Astrocyte (in vitro differentiated cells and primary cell): ENCODE measurements at regions not wholly inside any gene's neighbourhood (a gene's known extent, or its start where the extent isn't known, plus 50 kb on each side); places are given as distances from the start of the nearest gene placed in this dataset.

Experiments
- DNase-seq: peaks from one replicate; pipeline ENCODE4 v3.0.0-alpha.2; 2010; ENCODE audit warnings: low read depth
- FAIRE-seq: peaks from 2 replicates; lab custom pipeline; 2011; peaks lifted over from hg19 to GRCh38; lab: Jason Lieb, UNC
- H2AFZ ChIP-seq: 2 replicates; pipeline ENCODE4 v1.6.0; 2012; ENCODE audit warnings: low read depth, low read length, inconsistent platforms
- H3K27ac ChIP-seq: 2 replicates; pipeline ENCODE4 v1.5.1; 2011; ENCODE audit warnings: low read depth, low read length, inconsistent platforms
- H3K27me3 ChIP-seq: 2 replicates; pipeline ENCODE4 v1.6.0; 2011; ENCODE audit warnings: low read length, inconsistent platforms; ENCODE audit not compliant: insufficient read depth
- H3K36me3 ChIP-seq: 2 replicates; pipeline ENCODE4 v1.5.1; 2011; ENCODE audit warnings: low read length, inconsistent platforms; ENCODE audit not compliant: insufficient read depth
- H3K4me1 ChIP-seq: 2 replicates; pipeline ENCODE4 v1.5.1; 2011; ENCODE audit warnings: low read length, inconsistent platforms; ENCODE audit not compliant: insufficient read depth
- H3K4me2 ChIP-seq: 2 replicates; pipeline ENCODE4 v1.6.0; 2012; ENCODE audit warnings: low read length, inconsistent platforms
- H3K4me3 ChIP-seq: 2 replicates; pipeline ENCODE4 v1.5.1; 2011; ENCODE audit warnings: low read depth, mild to moderate bottlenecking, low read length, inconsistent platforms; ENCODE audit not compliant: insufficient read depth
- H3K79me2 ChIP-seq: 2 replicates; pipeline ENCODE4 v1.6.0; 2012; ENCODE audit warnings: mild to moderate bottlenecking, low read length, inconsistent platforms; ENCODE audit not compliant: insufficient read depth
- H3K9ac ChIP-seq: 2 replicates; pipeline ENCODE4 v1.6.0; 2012; ENCODE audit warnings: mild to moderate bottlenecking, low read length, inconsistent platforms
- H3K9me3 ChIP-seq: 2 replicates; pipeline ENCODE4 v1.5.1; 2012; ENCODE audit warnings: low read depth, mild to moderate bottlenecking, low read length, inconsistent platforms; ENCODE audit not compliant: insufficient read depth
- H4K20me1 ChIP-seq: 2 replicates; pipeline ENCODE4 v1.6.0; 2012; ENCODE audit warnings: low read length, inconsistent platforms; ENCODE audit not compliant: insufficient read depth
- H3K27ac Mint-ChIP-seq: one replicate; pipeline ENCODE4 v1.8.0; 2021; ENCODE audit warnings: mild to moderate bottlenecking, mixed read lengths; ENCODE audit not compliant: unreplicated experiment
- H3K27me3 Mint-ChIP-seq: one replicate; pipeline ENCODE4 v1.8.0; 2021; ENCODE audit warnings: low read depth, mixed read lengths; ENCODE audit not compliant: unreplicated experiment
- H3K36me3 Mint-ChIP-seq: one replicate; pipeline ENCODE4 v1.8.0; 2021; ENCODE audit warnings: low read depth, mixed read lengths; ENCODE audit not compliant: unreplicated experiment
- H3K4me1 Mint-ChIP-seq: one replicate; pipeline ENCODE4 v1.8.0; 2021; ENCODE audit warnings: low read depth, mixed read lengths; ENCODE audit not compliant: unreplicated experiment
- H3K4me3 Mint-ChIP-seq: one replicate; pipeline ENCODE4 v1.8.0; 2021; ENCODE audit warnings: mild to moderate bottlenecking, moderate library complexity, mixed read lengths; ENCODE audit not compliant: unreplicated experiment
- H3K9me3 Mint-ChIP-seq: one replicate; pipeline ENCODE4 v1.8.0; 2021; ENCODE audit warnings: mild to moderate bottlenecking, mixed read lengths; ENCODE audit not compliant: unreplicated experiment
- CTCF ChIP-seq: IDR thresholded peaks from 2 replicates; pipeline ENCODE4 v1.5.1; 2011; ENCODE audit warnings: low read depth, mild to moderate bottlenecking, inconsistent platforms, low read length, moderate library complexity; ENCODE audit not compliant: insufficient read depth
- EZH2 ChIP-seq: IDR thresholded peaks from 2 replicates; pipeline ENCODE4 v1.6.1; 2012; ENCODE audit warnings: mild to moderate bottlenecking, low read length, inconsistent platforms; ENCODE audit not compliant: insufficient read depth

GRCh38 chr5:130282049-130282448 lies 377.8 kb downstream of the CHSY3 start:
- no peak for FAIRE-seq
- no peaks in the 10 kb centered on the region for H3K9me3 Mint-ChIP-seq
- H3K4me3 Mint-ChIP-seq, result no peak overlapping the region
- peak; percentile 79 for DNase-seq
- Histone ChIP-seq H3K9ac (no peak overlapping the region), H2AFZ (peak overlapping the region; percentile 48), H3K9me3 (no peaks in the 10 kb centered on the region), H3K4me1 (peaks cover 7% of the 10 kb centered on the region), H3K4me3 (no peak overlapping the region), H4K20me1 (no peaks in the 10 kb centered on the region), H3K4me2 (no peak overlapping the region), H3K36me3 (no peaks in the 10 kb centered on the region), H3K27ac (no peak overlapping the region), H3K27me3 (no peaks in the 10 kb centered on the region), H3K79me2 (no peaks in the 10 kb centered on the region)
- no peaks in the 10 kb centered on the region for H3K36me3 Mint-ChIP-seq
- TF ChIP-seq EZH2 (no peak), CTCF (no peak)
- H3K27ac Mint-ChIP-seq, result peak overlapping the region; percentile 58
- H3K27me3 Mint-ChIP-seq, result no peaks in the 10 kb centered on the region
- H3K4me1 Mint-ChIP-seq, result peaks cover 5% of the 10 kb centered on the region

GRCh38 chr5:130280528-130281217 lies 376.4 kb downstream of the CHSY3 start:
- no peak overlapping the region for H3K4me3 ChIP-seq
- H3K27ac Mint-ChIP-seq, result no peak overlapping the region
- no peak overlapping the region for H3K4me3 Mint-ChIP-seq
- no peaks in the 10 kb centered on the region for H3K27me3 Mint-ChIP-seq
- no peak overlapping the region for H3K27ac ChIP-seq
- H3K27me3 ChIP-seq, result no peaks in the 10 kb centered on the region
- no peak for DNase-seq
- H3K9me3 Mint-ChIP-seq, result no peaks in the 10 kb centered on the region
- no peaks in the 10 kb centered on the region for H3K36me3 ChIP-seq
- no peaks in the 10 kb centered on the region for H3K9me3 ChIP-seq
- peaks cover 7% of the 10 kb centered on the region for H3K4me1 ChIP-seq
- no peaks in the 10 kb centered on the region for H4K20me1 ChIP-seq
- no peak overlapping the region for H3K4me2 ChIP-seq
- H3K9ac ChIP-seq, result no peak overlapping the region
- H3K79me2 ChIP-seq, result no peaks in the 10 kb centered on the region
- H3K36me3 Mint-ChIP-seq, result no peaks in the 10 kb centered on the region
- H3K4me1 Mint-ChIP-seq, result peaks cover 5% of the 10 kb centered on the region
- no peak for FAIRE-seq
- TF ChIP-seq EZH2 (no peak), CTCF (no peak)
- H2AFZ ChIP-seq, result no peak overlapping the region

GRCh38 chr5:130279386-130279785 lies 375.1 kb downstream of the CHSY3 start:
- H3K36me3 Mint-ChIP-seq, result no peaks in the 10 kb centered on the region
- peaks cover 7% of the 10 kb centered on the region for H3K4me1 ChIP-seq
- H3K4me2 ChIP-seq, result no peak overlapping the region
- H3K4me3 ChIP-seq, result no peak overlapping the region
- TF ChIP-seq EZH2 (no peak), CTCF (no peak)
- H2AFZ ChIP-seq, result no peak overlapping the region
- H3K9me3 Mint-ChIP-seq, result no peaks in the 10 kb centered on the region
- DNase-seq, result peak; percentile 18
- no peaks in the 10 kb centered on the region for H3K27me3 Mint-ChIP-seq
- H3K27me3 ChIP-seq, result no peaks in the 10 kb centered on the region
- H3K4me1 Mint-ChIP-seq, result peaks cover 5% of the 10 kb centered on the region
- no peak overlapping the region for H3K9ac ChIP-seq
- H3K4me3 Mint-ChIP-seq, result no peak overlapping the region
- no peaks in the 10 kb centered on the region for H3K36me3 ChIP-seq
- FAIRE-seq, result no peak
- H3K27ac ChIP-seq, result no peak overlapping the region
- no peak overlapping the region for H3K27ac Mint-ChIP-seq
- no peaks in the 10 kb centered on the region for H4K20me1 ChIP-seq
- H3K79me2 ChIP-seq, result no peaks in the 10 kb centered on the region
- no peaks in the 10 kb centered on the region for H3K9me3 ChIP-seq
